NT2/D1 (cell line): ENCODE measurements at regions not wholly inside any gene's neighbourhood (a gene's known extent, or its start where the extent isn't known, plus 50 kb on each side); places are given as distances from the start of the nearest gene placed in this dataset.

Experiments
- DNase-seq: peaks from one replicate; pipeline ENCODE4 v3.0.0-alpha.2; 2011; ENCODE audit warnings: low read depth, low spot score
- H3K27me3 ChIP-seq: 2 replicates; pipeline ENCODE4 v1.6.0; 2011; ENCODE audit warnings: mild to moderate bottlenecking; ENCODE audit not compliant: insufficient read length, insufficient read depth
- H3K36me3 ChIP-seq: 2 replicates; pipeline ENCODE4 v1.6.1; 2011; ENCODE audit warnings: mild to moderate bottlenecking, low read length, mixed read lengths; ENCODE audit not compliant: insufficient read depth, insufficient read length
- H3K4me1 ChIP-seq: 2 replicates; pipeline ENCODE4 v1.5.1; 2011; ENCODE audit not compliant: insufficient read depth, insufficient read length
- H3K4me3 ChIP-seq: 2 replicates; pipeline ENCODE4 v1.5.1; 2011; ENCODE audit warnings: low read depth; ENCODE audit not compliant: insufficient read length
- H3K9ac ChIP-seq: 2 replicates; pipeline ENCODE4 v1.6.0; 2011; ENCODE audit warnings: low read depth; ENCODE audit not compliant: insufficient read length
- H3K9me3 ChIP-seq: 2 replicates; pipeline ENCODE4 v1.5.1; 2011; ENCODE audit warnings: mild to moderate bottlenecking, low read length; ENCODE audit not compliant: insufficient read depth
- SUZ12 ChIP-seq: IDR thresholded peaks from 2 replicates; pipeline ENCODE4 v1.6.1; 2011; ENCODE audit not compliant: insufficient read length, insufficient read depth; ENCODE audit errors: extremely low read depth
- YY1 ChIP-seq: IDR thresholded peaks from 2 replicates; pipeline ENCODE4 v1.6.1; 2011; ENCODE audit not compliant: insufficient read length, insufficient read depth
- ZNF274 ChIP-seq: IDR thresholded peaks from 2 replicates; pipeline ENCODE4 v1.6.1; 2011; ENCODE audit warnings: mild to moderate bottlenecking, low read depth, low read length

GRCh38 chr5:2178528-2178927 lies 295.8 kb upstream of the IRX4 start:
- no peaks in the 10 kb centered on the region for H3K27me3 ChIP-seq
- TF ChIP-seq SUZ12: no peak

GRCh38 chr5:2178071-2178477 lies 295.3 kb upstream of the IRX4 start:
- Histone ChIP-seq H3K4me1 (no peaks in the 10 kb centered on the region), H3K27me3 (no peaks in the 10 kb centered on the region), H3K36me3 (no peaks in the 10 kb centered on the region), H3K9ac (no peak overlapping the region), H3K9me3 (no peaks in the 10 kb centered on the region), H3K4me3 (no peak overlapping the region)
- no peak for DNase-seq
- no peak for TF ChIP-seq YY1

More at GRCh38 chr5:2178528-2178927, 295.8 kb upstream of the IRX4 start:
- no peak for DNase-seq
- H3K9me3 ChIP-seq: no peaks in the 10 kb centered on the region
- H3K4me3 ChIP-seq: no peak overlapping the region
- no peaks in the 10 kb centered on the region for H3K36me3 ChIP-seq
- no peak overlapping the region for H3K9ac ChIP-seq
- H3K4me1 ChIP-seq: no peaks in the 10 kb centered on the region

- H3K4me3 ChIP-seq: no peak overlapping the region
- no peaks in the 10 kb centered on the region for H3K36me3 ChIP-seq
- H3K4me1 ChIP-seq: no peaks in the 10 kb centered on the region
- TF ChIP-seq YY1 (no peak), ZNF274 (no peak), SUZ12 (no peak)
- no peaks in the 10 kb centered on the region for H3K9me3 ChIP-seq
- no peak for DNase-seq
- no peaks in the 10 kb centered on the region for H3K27me3 ChIP-seq
- no peak overlapping the region for H3K9ac ChIP-seq
Measured at GRCh38 chr5:2177244-2177643, 294.5 kb upstream of the IRX4 start.

- Histone ChIP-seq H3K36me3 (no peaks in the 10 kb centered on the region), H3K9me3 (no peaks in the 10 kb centered on the region), H3K9ac (no peak overlapping the region), H3K27me3 (no peaks in the 10 kb centered on the region), H3K4me1 (no peaks in the 10 kb centered on the region), H3K4me3 (no peak overlapping the region)
- no peak for TF ChIP-seq YY1
- no peak for TF ChIP-seq SUZ12
- no peak for TF ChIP-seq ZNF274
- DNase-seq: no peak
Measured at GRCh38 chr5:2176581-2176980, 293.9 kb upstream of the IRX4 start.

DNA sequence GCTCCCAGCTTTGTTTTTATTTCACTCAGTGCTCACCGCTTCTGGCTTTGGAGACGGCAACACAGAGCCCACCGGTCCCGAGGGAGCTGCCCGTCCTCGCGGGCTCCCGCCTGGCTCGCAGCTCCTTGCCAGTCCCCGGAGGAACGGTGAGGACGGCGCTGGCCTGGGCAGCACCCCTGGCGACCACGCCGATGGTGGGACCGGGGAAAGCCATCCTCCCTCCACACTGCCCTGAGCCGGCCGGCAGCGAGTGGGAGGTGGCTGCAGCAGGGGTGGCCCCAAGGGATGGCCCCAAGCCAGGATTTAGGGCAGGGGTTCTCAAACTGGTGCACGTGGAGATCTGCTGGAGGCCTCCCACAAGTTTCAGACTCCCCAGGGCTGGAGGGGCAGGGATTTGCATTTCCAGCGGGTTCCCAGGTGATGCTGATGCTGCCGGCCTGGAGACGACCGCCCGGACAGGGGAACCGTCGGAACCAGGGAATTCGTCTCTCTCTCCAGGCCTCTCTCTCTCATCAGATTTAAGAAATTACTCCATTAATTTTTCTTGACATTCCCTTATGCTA lies 293.2 kb upstream of the IRX4 start:
- no peaks in the 10 kb centered on the region for H3K36me3 ChIP-seq
- H3K27me3 ChIP-seq: no peaks in the 10 kb centered on the region
- no peak overlapping the region for H3K9ac ChIP-seq
- no peaks in the 10 kb centered on the region for H3K4me1 ChIP-seq
- H3K4me3 ChIP-seq: no peak overlapping the region
- TF ChIP-seq ZNF274 (no peak), SUZ12 (no peak), YY1 (no peak)
- H3K9me3 ChIP-seq: no peaks in the 10 kb centered on the region
- DNase-seq: no peak

GRCh38 chr5:2175041-2175440 lies 292.3 kb upstream of the IRX4 start:
- H3K4me1 ChIP-seq: peaks cover 6% of the 10 kb centered on the region
- DNase-seq: no peak
- H3K27me3 ChIP-seq: no peaks in the 10 kb centered on the region
- no peak overlapping the region for H3K4me3 ChIP-seq
- H3K9me3 ChIP-seq: no peaks in the 10 kb centered on the region
- no peak for TF ChIP-seq ZNF274
- TF ChIP-seq YY1: no peak
- TF ChIP-seq SUZ12: no peak
- no peaks in the 10 kb centered on the region for H3K36me3 ChIP-seq
- no peak overlapping the region for H3K9ac ChIP-seq

- Histone ChIP-seq H3K9ac (no peak overlapping the region), H3K27me3 (no peaks in the 10 kb centered on the region), H3K9me3 (no peaks in the 10 kb centered on the region), H3K36me3 (no peaks in the 10 kb centered on the region), H3K4me3 (no peak overlapping the region), H3K4me1 (peaks cover 7% of the 10 kb centered on the region)
- DNase-seq: no peak
- TF ChIP-seq SUZ12 (no peak), ZNF274 (no peak)
Measured at GRCh38 chr5:2174538-2174937, 291.8 kb upstream of the IRX4 start.
